GM18505 (cell line): ENCODE measurements at regions not wholly inside any gene's neighbourhood (a gene's known extent, or its start where the extent isn't known, plus 50 kb on each side); places are given as distances from the start of the nearest gene placed in this dataset.

Source experiments
- ATAC-seq: cut with Tn5 transposase; IDR thresholded peaks from one replicate; pipeline ENCODE4 v1.9.1; 2021; ENCODE audit not compliant: unreplicated experiment
- POLR2A ChIP-seq: IDR thresholded peaks from 4 replicates; pipeline ENCODE4 v1.6.1; 2011; ENCODE audit warnings: borderline replicate concordance; ENCODE audit not compliant: insufficient read depth, insufficient read length; ENCODE audit errors: extremely low read depth

DNA sequence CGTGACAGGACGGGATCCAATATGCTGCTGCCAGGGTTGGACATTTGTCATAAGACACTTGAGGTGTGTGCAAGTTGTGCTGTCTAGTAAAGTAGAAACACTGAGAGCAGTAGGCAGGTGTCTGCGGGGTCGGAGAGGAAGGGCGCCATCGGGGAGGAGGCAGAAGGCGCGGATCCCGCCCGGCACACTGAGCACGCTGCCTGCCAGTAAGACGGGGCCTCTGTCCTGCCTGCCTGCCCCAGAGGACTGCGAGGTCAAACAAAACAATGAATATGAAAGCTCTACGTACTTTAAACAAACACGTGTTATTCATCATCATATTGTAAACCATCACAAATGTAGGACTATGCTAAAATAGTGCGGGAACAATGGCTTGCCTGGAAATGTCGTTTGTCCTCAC is 349.3 kb upstream of the SALL3 start:
- no peak for ATAC-seq
- TF ChIP-seq POLR2A = no peak

DNA sequence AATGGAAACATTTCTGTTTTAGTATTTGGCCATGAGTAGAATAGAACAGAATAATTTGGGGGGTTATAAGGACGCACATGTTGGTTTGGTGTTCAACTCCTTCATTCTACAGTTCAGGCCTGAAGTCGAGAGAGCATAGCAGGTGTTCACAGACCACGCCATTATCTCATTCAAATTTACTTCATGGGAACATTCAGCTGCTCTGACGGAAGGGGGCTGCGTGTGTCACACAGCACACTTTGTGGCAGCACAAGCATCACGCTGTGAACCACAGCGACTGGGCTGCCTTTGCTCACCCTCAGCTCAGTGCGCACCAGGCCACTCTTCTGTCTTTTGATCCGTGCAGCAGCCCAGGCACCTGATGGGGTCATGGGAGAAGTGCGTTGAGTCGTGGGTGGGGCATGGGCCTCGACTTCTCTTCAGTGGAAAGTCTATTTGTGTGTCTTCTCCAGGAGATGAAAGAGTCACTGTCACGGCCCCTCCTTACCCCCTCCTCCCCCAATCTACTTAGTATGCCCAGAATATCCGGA is 348.6 kb upstream of the SALL3 start:
- no peak for TF ChIP-seq POLR2A
- ATAC-seq = no peak

DNA sequence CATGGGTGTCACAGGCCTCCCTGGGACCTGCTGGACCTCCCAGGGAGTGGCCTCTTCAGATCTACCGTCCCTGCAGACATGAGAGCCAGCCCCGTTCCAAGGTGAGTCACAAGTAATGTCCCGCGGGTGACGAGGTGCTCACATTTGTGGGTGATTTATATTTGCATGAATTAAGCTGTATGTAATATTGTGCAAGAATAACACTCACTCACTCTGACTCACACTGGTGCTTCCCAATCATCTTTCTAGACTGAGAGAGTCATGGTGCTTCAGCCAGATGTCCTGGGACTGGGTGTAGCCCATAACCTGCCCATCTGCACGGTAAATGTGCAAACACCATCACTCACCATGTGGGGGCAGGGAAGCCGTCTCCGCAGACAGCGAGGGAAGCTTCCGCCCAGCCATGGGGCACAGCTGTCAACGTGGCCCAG is 347.5 kb upstream of the SALL3 start:
- TF ChIP-seq POLR2A = no peak
- no peak for ATAC-seq

DNA sequence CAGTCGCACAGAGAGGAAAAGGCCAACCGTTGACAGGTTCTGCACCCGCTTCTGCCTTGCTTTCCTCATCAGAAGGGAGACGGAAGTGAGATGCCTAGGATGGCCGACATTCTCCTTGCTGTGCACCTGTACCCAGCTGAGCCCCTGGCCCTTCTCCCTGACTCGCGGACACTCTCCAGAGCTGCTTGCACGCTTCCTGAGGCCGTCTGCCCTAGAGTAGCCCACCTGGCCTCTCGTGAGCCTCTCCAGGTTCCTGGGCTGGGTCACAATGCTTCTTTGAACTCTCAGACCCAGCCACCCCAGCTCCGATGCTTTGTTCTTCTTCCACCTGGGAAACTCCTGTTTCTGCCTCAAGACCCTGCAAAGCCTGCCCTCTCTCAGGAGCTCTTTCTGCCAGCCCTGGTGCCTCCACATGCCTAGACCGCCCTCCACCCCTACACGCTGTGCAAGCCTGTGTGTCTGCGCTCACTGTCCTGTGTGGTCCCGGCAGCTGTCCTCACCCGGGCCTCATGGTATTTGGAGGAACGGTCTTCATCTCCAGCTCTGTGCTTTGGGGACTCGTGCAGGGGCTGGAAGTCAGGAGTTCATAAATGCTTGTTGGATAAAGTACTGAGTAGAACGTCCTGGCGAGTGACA is 345.4 kb upstream of the SALL3 start:
- ATAC-seq = no peak
- TF ChIP-seq POLR2A = no peak

DNA sequence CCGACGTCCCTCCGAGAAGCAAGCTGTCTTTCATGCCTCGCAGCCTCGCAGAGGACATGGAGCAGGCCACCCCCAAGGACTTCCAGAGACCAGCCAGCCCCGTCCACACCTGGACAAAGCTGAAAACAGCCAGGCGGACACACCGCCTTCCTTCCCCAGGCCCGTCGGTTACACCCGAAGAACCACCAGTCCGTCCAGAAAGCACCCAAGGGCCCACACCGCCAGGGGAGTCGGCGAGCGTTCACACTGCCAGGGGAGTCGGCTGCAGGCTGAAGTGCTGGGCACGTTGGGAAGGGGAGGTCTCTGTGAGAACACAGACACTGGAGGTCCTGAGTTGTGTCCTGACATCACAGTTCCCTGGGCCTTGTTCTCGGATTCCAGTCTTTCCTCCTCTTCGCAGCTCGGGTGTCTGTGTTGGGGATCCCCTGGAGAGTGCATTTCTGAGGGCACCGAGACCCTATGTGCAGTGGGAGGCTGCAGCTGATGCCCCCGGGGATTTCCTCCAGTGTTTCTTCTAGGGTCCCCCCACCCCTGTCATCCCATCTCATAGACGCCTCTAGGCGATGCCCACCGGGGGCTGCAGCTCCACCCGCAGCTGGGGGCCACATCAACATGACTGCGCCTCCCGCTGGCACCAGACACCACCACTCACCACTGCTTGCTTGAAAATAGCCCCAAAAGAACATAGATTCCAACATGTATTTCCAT is 344.4 kb upstream of the SALL3 start:
- TF ChIP-seq POLR2A = no peak
- no peak for ATAC-seq

DNA sequence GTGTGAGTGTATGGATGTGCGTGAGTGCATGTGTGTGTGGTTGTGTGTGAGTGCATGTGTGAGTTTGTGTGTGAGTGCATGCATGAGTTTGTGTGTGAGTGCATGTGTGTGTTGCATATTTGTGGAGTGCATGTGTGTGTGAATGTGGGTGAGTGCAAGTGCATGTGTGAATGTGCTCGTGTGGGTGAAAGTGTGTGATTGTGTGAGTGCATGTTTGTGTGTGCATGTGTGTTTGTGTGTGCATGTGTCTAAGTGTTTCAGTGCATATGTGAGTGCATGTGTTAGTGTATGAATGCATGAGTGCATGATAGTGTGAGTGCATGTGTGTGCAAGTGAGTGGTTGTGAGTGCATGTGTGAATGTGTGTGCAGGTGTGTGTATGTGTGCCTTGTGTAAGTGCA is 343.4 kb upstream of the SALL3 start:
- no peak for ATAC-seq
- no peak for TF ChIP-seq POLR2A

DNA sequence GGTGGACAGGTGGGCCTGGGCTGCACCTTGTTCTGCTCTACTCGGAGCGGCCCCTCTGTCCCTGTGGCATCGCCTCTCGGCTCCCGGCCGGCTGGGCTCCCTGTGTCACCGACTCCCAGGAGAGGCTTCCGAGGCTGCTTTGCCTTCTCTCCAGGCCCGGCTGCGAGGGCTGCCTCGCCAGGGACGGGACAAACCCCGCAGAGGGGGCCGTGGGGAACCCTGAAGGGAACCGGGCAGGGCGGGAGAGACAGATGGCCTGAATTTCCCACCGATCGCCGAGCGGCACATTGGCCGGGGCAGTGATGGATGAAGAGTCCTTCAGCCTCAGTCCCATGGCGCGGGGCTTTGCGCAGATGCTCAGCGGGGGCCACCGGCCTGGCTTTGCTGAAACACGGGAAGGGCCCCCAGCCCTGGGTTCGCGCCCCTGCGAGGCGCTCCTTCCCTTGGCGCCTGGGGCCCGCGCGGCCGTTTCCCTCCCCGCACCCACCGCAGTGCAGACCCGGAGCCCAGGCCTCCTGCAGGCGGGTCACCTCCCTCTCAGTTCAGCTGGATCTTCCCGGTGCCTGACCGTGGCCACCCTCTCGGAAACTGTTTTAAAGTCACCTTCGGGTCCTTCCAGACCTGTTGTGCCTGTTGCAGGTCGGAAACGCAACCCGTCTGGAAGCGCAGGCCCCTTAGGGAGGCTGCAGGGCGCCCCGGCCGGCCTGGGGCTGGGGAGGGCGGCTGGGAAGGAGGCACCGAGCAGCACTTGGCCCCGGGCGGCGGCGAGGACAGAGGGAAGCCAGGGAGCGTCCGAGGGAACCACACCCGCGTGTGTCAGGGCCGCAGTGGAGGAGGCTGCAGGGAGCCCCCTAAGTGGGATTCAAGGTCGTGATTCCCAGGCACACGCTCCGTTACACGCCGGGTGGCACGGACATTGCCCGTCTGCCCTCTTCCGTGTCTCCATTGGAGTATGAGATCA is 341.9 kb upstream of the SALL3 start:
- TF ChIP-seq POLR2A = no peak
- ATAC-seq = no peak

DNA sequence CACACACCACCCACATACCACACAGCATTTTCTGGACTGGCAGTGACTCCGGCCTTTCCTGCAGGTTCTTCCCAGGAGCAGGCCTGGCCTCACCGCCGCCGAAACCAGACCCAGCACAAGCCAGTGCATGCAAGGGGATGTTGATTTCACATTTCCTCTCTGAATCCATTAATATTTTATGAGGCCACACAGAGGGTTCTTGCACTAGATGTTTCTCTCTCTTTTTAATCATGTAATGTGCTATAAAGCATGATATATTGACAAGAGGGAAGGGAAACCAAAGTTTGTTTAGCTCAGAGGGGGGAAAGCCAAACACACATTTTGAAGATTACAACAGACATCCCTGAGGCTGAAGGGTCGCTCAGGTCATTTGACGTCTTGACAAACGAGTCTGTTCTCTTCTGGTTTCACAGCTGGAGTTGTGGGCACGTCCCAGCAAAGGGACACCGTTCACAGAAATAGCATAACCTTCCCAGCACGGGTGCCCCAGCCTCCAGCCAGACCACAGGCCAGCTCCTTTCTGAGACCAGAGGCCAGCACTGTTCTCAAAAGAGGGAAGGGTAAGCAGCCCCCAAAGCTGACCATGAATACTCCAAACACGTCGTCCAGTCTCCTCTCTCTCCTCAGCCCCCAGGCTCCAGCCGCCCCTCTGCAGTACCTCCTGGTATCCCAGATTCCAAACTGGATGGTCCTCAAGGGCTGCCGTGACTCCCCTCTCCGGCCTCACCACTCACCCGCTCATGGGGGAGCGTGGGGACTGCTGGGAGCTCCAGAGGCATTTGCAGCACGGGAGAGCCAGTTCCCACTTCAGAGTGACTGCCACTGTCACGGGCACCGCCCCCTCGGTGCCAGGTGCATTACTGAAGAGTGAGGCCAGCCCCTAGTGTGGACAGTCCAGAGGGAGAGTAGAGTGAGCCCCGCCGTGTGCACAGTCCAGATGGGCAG is 340.3 kb upstream of the SALL3 start:
- no peak for TF ChIP-seq POLR2A
- ATAC-seq = no peak

DNA sequence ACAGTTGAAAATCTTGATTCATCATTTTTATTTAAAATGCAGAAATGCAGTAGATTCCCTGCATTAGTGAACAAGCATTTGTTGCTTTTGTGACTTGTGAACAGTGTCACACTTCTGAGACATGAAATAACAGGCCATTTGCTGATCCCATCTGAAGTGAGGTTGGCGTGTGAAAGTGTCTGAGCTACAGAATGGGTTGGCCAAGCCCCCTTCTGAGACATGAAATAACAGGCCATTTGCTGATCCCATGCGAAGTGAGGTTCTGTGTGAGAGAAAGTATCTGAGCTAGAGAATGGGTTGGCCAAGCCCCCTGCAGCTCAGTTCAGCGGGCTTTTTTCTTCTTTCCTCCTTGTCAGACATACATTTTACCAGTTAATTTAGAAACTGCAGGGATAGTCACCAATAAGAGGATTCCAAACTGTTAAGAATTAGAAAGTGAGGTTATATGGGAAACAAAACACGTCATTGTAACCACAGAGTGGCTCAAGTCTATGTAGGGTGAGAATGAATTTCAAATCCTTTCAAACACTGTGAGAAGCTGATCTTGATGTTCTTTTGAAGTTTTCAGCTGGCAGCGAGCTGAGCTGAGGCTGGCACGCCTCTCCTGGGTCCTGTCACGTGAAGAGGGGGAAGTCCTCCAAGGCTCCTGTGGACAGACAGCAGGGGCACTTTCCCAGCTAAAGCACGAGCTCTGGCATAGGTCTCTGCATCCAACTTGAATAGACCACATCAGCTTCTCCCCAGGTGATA is 339.2 kb upstream of the SALL3 start:
- no peak for ATAC-seq
- no peak for TF ChIP-seq POLR2A

DNA sequence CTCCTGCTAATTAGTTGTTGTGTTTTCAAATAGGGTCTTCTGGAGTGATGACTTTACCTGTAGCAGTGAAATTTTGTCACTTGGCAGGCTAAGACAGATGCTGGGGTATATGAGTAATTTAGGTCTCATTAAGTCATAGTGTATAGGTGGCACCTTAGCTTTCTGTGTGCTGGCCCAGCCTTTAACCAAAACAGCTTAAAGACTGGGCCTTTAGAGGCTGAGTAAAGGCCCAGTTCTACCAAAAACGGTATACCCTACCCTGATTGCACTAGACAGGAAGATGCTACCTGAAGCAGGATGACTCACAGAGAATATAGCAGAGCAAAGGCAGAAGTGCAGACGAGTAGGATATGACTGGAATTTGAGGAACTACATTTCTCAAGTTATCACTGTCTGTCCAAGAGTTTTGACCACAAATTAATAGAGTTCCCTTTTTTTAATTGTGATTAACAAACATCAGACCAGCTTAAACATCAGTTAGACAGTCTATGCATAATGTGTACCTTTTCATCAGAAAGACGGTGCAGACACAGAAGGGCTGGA is 337.9 kb upstream of the SALL3 start:
- no peak for TF ChIP-seq POLR2A
- ATAC-seq = no peak

DNA sequence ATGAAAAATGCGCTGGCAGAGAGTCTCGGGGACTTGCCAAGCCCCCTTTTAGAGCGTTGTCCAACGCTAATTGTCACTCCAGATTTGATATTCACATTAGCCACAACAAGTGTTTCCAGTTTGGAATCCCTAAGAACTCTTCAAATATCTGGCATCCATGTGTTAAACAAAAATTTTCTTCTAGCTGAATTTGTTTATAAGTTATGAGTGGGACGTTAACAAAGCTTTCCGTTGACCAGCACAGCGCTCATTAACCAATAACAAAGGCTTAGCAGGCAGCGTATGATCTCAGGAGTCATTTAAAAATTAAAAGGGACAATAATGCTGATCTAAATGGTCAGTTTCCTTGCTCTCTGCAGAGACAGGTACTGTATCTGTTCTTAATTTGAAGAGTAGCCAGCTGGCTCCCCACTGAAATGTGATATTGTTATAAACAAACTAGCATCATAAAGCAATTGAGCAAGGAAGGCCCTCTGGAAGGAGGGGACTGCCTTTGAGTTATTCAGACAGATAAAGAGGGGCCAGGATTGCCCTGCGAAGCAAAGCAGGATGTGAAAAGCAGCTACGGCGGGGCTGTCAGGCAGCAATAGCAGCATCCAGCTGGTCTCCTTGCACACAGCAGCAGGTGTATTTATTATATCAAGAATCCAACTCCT is 337.2 kb upstream of the SALL3 start:
- no peak for TF ChIP-seq POLR2A
- no peak for ATAC-seq

DNA sequence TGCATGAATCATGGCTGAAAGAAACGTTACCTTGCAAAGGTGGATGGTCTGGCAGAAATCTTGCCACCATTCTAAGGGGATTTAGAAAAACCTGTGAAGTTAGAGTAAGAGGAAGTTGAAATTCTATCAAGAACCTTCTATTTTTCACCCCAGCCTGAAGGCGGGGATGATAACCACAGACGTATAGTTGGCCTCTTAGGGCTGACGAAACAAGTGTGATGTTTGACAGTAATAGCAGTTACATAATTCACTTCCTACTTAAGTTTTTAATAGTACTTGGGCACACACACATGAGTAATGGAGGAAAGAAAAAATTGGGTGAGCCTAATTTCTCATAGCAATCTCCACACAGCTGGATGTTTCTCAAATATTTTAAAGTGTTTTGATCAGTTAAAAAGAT is 336.6 kb upstream of the SALL3 start:
- TF ChIP-seq POLR2A = no peak
- ATAC-seq = no peak

DNA sequence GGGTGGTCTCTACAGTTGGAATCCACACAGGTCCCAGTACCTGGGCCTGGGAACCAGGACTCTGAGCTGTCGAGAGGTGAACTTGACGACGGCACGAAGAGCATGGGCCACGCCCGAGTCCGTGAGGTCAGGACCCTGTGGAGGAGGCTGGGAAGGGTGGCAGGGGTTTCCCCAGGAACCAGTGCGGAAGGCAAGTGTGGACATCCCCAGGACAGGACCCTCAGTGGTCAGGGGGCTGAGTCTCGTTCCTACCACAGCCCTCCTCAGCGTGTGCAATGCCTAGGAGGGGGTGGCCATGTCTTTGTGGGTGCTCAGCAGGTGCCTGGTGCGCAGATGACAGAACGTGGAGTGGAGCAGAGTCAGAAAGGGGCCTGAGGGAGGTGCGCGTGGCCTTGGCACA is 335.6 kb upstream of the SALL3 start:
- no peak for TF ChIP-seq POLR2A
- no peak for ATAC-seq
